Ovary (tissue), 7 donors: ENCODE measurements at regions not wholly inside any gene's neighbourhood (a gene's known extent, or its start where the extent isn't known, plus 50 kb on each side); places are given as distances from the start of the nearest gene placed in this dataset.
"Not testable (repeated sequence)": the region's sequence is repeated elsewhere in the genome, so short reads cannot be mapped to it uniquely, and the experiment has no call there.

Experiments
- DNase-seq, 5 donors: peaks; one replicate each; pipeline ENCODE4 v3.0.0-alpha.2; 2019 to 2020
- H3K27ac ChIP-seq, 2 donors: fragments of 200-600 bp; one replicate each; pipeline versions ENCODE4 v1.5.1 to v1.8.0; 2019 to 2022
- H3K27me3 ChIP-seq: fragments of 200-600 bp; one replicate; pipeline ENCODE4 v1.8.0; 2022
- H3K36me3 ChIP-seq: fragments of 200-600 bp; sonication (generic); one replicate; pipeline ENCODE4 v1.5.1; 2019
- H3K4me1 ChIP-seq: one replicate; pipeline ENCODE4 v1.8.1; 2013; ENCODE audit warnings: mild to moderate bottlenecking, moderate library complexity; ENCODE audit not compliant: insufficient read depth
- H3K4me3 ChIP-seq: fragments of 200-600 bp; sonication (generic); one replicate; pipeline ENCODE4 v1.5.1; 2017
- H3K9me3 ChIP-seq, 2 donors: fragments of 200-600 bp in 1 of 2; sonication (generic) in 1 of 2; one replicate each; pipeline versions ENCODE4 v1.5.1 to v1.8.1; 2013 to 2019; ENCODE audit warnings: mild to moderate bottlenecking in 1 of 2, moderate library complexity in 1 of 2
- CTCF ChIP-seq, 3 donors: fragments of 450-650 bp in 2 of 3; fragments of 200-600 bp in 1 of 3; IDR thresholded peaks; one replicate each; pipeline versions ENCODE4 v1.5.1 to v1.8.0; 2016 to 2022; ENCODE audit warnings: antibody characterized with exemption in 3 of 3, mild to moderate bottlenecking in 1 of 3
- EP300 ChIP-seq: sonication (generic); formaldehyde crosslinking; IDR thresholded peaks from one replicate; pipeline ENCODE4 v1.6.1; 2017; ENCODE audit warnings: antibody characterized with exemption
- POLR2A ChIP-seq: fragments of 450-650 bp; IDR thresholded peaks from one replicate; pipeline ENCODE4 v1.6.1; 2017; ENCODE audit warnings: antibody characterized with exemption, mild to moderate bottlenecking, moderate library complexity
- WGBS, 3 donors: extraction: QIAGEN DNeasy Blood & Tissue Kit in 1 of 3; methylation state at CpG; one replicate each; pipeline versions ENCODE4 v1.1.5 to v1.1.7; 2013 to 2017; 5-methylcytosine and 5-hydroxymethylcytosine counted together
- intact Hi-C, 4 donors: fragments of 100-400 bp; cut with DNase I; formaldehyde crosslinking; loops; one replicate each; pipeline versions ENCODE4 v1.11.0 to v1.15.1; 2022 to 2023
- donor health status: DM: no; HTN: no; CAD: no; lungs with moderate emphysema.
- donor health status: DM: no; HTN: no; CAD: no.
- donor health status: Bipolar disorder and iron deficiency.
- donor health status: DM: no; HTN: no; CAD: no.
- donor health status: DM: yes; HTN: yes; CAD: no.

- intact Hi-C loops: no loop called here
Observed at GRCh38 chr9:71268871-71269635, 147.6 kb upstream of the TRPM3 start.

DNA sequence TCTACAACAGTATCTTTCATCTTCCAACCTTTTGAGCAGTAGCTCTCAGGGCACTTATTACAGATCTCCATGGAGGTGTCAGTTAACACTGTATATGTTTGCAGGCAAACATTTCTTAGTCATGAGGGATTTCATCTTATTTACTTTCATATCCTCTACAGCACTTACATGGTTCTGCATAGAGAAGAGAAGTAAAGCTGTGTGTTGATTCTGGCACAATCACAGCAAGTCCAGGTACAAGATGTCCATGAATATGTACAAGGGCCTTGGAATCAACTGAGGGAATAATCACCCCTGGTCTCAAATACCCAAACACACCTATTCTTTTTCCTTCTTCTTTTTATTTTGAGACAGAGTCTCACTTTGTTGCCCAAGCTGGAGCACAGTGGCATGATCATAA, 142.0 kb upstream of the TRPM3 start:
- intact Hi-C loops: no loop called here
- no peak overlapping the region for H3K4me3 ChIP-seq
- H3K27ac ChIP-seq: no peak overlapping the region
- no peaks in the 10 kb centered on the region for H3K4me1 ChIP-seq
- TF ChIP-seq EP300 (no peak), POLR2A (no peak), CTCF (IDR thresholded peaks at IDR 0.05) (no peak)
- no peaks in the 10 kb centered on the region for H3K36me3 ChIP-seq
- H3K9me3 ChIP-seq: peaks cover 0 to 3% of the 10 kb centered on the region in 2 donors
- DNase-seq: no peak
- no peaks in the 10 kb centered on the region for H3K27me3 ChIP-seq

More at GRCh38 chr9:71268871-71269635, 147.6 kb upstream of the TRPM3 start:
- Histone ChIP-seq H3K4me3 (no peak overlapping the region), H3K27me3 (no peaks in the 10 kb centered on the region), H3K36me3 (no peaks in the 10 kb centered on the region), H3K4me1 (no peaks in the 10 kb centered on the region), H3K27ac (no peak overlapping the region), H3K9me3 (no peaks in the 10 kb centered on the region)
- 18 to 34% (median 22%) methylated on average over 5 of the region's 5 CpGs for WGBS, 3 donors
- no peak for TF ChIP-seq POLR2A
- TF ChIP-seq EP300: no peak
- TF ChIP-seq CTCF (IDR thresholded peaks at IDR 0.05): no peak
- DNase-seq: no peak

GRCh38 chr9:71260419-71260818, 139.0 kb upstream of the TRPM3 start:
- not testable (repeated sequence) for DNase-seq

DNA sequence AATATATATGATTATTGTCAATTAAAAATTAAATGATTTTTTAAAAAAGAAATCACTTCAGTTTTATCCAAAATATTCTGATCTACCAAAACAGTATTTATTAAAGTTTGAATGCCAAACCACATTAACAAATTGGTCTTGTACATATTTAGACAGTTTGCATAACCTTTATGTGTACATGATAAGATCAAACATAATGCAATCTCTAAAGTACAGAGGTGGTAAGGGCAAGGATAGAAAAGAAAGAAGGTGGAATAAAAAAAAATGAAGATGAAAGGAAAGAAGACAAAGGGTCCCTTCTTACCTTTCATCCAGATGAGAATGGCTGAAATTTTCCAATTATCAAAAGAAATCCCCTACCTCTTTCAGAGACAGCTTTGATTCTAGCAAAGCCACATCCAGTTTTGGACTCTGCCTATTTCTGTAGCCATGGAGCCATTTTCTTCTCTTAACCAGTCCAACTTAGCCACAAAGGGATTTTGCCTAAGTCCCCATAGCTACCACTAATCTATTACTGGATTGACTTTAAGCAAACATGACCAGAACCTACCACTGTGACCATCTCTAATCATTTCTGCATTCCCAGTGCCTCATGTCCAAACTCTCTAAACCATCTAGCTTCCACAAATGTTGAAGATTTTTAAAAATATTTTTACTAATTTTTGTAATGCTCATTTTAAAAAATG, 133.3 kb upstream of the TRPM3 start:
- no peak for DNase-seq
- Histone ChIP-seq H3K4me3 (no peak overlapping the region), H3K9me3 (no peaks in the 10 kb centered on the region), H3K27ac (no peak overlapping the region), H3K36me3 (no peaks in the 10 kb centered on the region), H3K4me1 (no peaks in the 10 kb centered on the region), H3K27me3 (no peaks in the 10 kb centered on the region)
- intact Hi-C loops: loop anchor here in 1 of 4 donors (10.0 kb wide), 1 partner anchor 620 kb away; no protein-coding TSS in a partner anchor
- TF ChIP-seq EP300 (no peak), POLR2A (no peak), CTCF (IDR thresholded peaks at IDR 0.05) (no peak)

More at GRCh38 chr9:71260419-71260818, 139.0 kb upstream of the TRPM3 start:
- H3K4me1 ChIP-seq, intact Hi-C loops, H3K27ac ChIP-seq, H3K9me3 ChIP-seq, H3K36me3 ChIP-seq, H3K4me3 ChIP-seq, H3K27me3 ChIP-seq: not testable (repeated sequence)
- 82 to 85% (median 82%) methylated on average over 2 of the region's 2 CpGs for WGBS, 3 donors

DNA sequence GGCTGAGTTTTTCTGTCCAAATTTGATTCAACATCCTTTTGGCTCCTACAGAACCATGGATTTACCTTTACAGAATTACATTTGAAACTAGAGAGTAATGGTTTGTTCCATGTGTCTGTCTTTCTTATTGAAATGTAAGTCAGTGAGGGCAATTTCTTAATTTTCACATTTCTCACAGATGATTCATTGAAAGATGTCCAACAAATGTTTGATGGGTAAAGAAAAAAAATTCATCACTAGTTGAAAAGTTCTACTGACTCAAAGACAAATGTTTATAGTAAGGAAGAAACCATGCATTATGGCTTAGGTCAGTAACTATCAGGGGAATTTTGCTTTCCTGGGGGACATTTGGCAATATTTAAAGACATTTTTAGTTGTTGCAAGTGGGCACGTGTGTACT, 131.6 kb upstream of the TRPM3 start:
- no peaks in the 10 kb centered on the region for H3K4me1 ChIP-seq
- WGBS, 3 donors: 66 to 68% (median 66%) methylated on average over 1 of the region's 1 CpG
- no peak for DNase-seq
- no peaks in the 10 kb centered on the region for H3K36me3 ChIP-seq
- intact Hi-C loops: loop anchor here in 1 of 4 donors (10.0 kb wide), 1 partner anchor 618 kb away; no protein-coding TSS in a partner anchor
- H3K4me3 ChIP-seq: no peak overlapping the region
- H3K9me3 ChIP-seq: no peaks in the 10 kb centered on the region
- no peak overlapping the region for H3K27ac ChIP-seq
- TF ChIP-seq POLR2A: no peak
- TF ChIP-seq CTCF (IDR thresholded peaks at IDR 0.05): no peak
- TF ChIP-seq EP300: no peak
- no peaks in the 10 kb centered on the region for H3K27me3 ChIP-seq
